SK-N-SH treated with all-trans-retinoic acid at 6 μM for 48 hours (cell line): ENCODE measurements at regions not wholly inside any gene's neighbourhood (a gene's known extent, or its start where the extent isn't known, plus 50 kb on each side); places are given as distances from the start of the nearest gene placed in this dataset.
A peak's percentile ranks its signal among the peaks of the same experiment; 100 is the strongest.

Source experiments
- ATAC-seq: fragments of 200-7000 bp; cut with Tn5 transposase; 3 replicates; pipeline ENCODE4 v1.9.1; 2020; ENCODE audit warnings: mild to moderate bottlenecking, moderate library complexity
- ARNTL ChIP-seq: fragments of 450-650 bp; formaldehyde crosslinking; IDR thresholded peaks from 2 replicates; pipeline ENCODE4 v1.5.0; 2020; ENCODE audit warnings: low read depth, mild to moderate bottlenecking, moderate library complexity, borderline replicate concordance
- BACH2 ChIP-seq: fragments of 250-450 bp; sonication (Bioruptor Pico); IDR thresholded peaks from 2 replicates; pipeline ENCODE4 v1.9.0; 2021; ENCODE audit warnings: mild to moderate bottlenecking, borderline replicate concordance
- CSDC2 ChIP-seq: fragments of 250-450 bp; sonication (Bioruptor Pico); IDR thresholded peaks from 2 replicates; pipeline ENCODE4 v1.5.0; 2020; ENCODE audit warnings: mild to moderate bottlenecking, moderate library complexity
- ESRRG ChIP-seq: fragments of 250-450 bp; sonication (Bioruptor Pico); IDR thresholded peaks from 2 replicates; pipeline ENCODE4 v1.6.1; 2021; ENCODE audit warnings: mild to moderate bottlenecking
- GLIS3 ChIP-seq: fragments of 250-450 bp; sonication (Bioruptor Pico); IDR thresholded peaks from 2 replicates; pipeline ENCODE4 v1.5.0; 2020; ENCODE audit warnings: mild to moderate bottlenecking, moderate library complexity
- ISL1 ChIP-seq: fragments of 250-450 bp; sonication (Bioruptor Pico); IDR thresholded peaks from 2 replicates; pipeline ENCODE4 v2.1.2; 2022; ENCODE audit warnings: mild to moderate bottlenecking, moderate library complexity
- OSR1 ChIP-seq: fragments of 250-450 bp; sonication (Bioruptor Pico); IDR thresholded peaks from 2 replicates; pipeline ENCODE4 v1.8.0; 2022; ENCODE audit warnings: moderate library complexity, mild to moderate bottlenecking, inconsistent platforms
- RARB ChIP-seq: fragments of 250-450 bp; sonication (Bioruptor Pico); IDR thresholded peaks from 2 replicates; pipeline ENCODE4 v1.8.0; 2021; ENCODE audit warnings: mild to moderate bottlenecking, moderate library complexity
- SNAI2 ChIP-seq: fragments of 250-450 bp; sonication (Bioruptor Pico); IDR thresholded peaks from 2 replicates; pipeline ENCODE4 v1.5.0; 2020; ENCODE audit warnings: mild to moderate bottlenecking, moderate library complexity
- TCF4 ChIP-seq: fragments of 250-450 bp; sonication (Bioruptor Pico); IDR thresholded peaks from 2 replicates; pipeline ENCODE4 v1.8.0; 2021; ENCODE audit warnings: mild to moderate bottlenecking, moderate library complexity, borderline replicate concordance
- TOX ChIP-seq: fragments of 250-450 bp; sonication (Bioruptor Pico); IDR thresholded peaks from 2 replicates; pipeline ENCODE4 v1.8.0; 2021; ENCODE audit warnings: mild to moderate bottlenecking, moderate library complexity, borderline replicate concordance
- ZC3H10 ChIP-seq: fragments of 250-450 bp; sonication (Bioruptor Pico); IDR thresholded peaks from 2 replicates; pipeline ENCODE4 v1.5.1; 2021; ENCODE audit warnings: mild to moderate bottlenecking, moderate library complexity
- ZFP3 ChIP-seq: fragments of 250-450 bp; sonication (Bioruptor Pico); IDR thresholded peaks from 2 replicates; pipeline ENCODE4 v1.5.0; 2020; ENCODE audit warnings: mild to moderate bottlenecking, moderate library complexity
- ZFP30 ChIP-seq: fragments of 450-650 bp; formaldehyde crosslinking; IDR thresholded peaks from 2 replicates; pipeline ENCODE4 v1.5.0; 2022; ENCODE audit warnings: mild to moderate bottlenecking, moderate library complexity
- ZNF565 ChIP-seq: fragments of 450-650 bp; formaldehyde crosslinking; conservative IDR thresholded peaks from 2 replicates; pipeline ENCODE4 v1.5.0; 2020; ENCODE audit warnings: low read depth, mild to moderate bottlenecking, moderate library complexity
- ZNF70 ChIP-seq: fragments of 450-650 bp; formaldehyde crosslinking; IDR thresholded peaks from 2 replicates; pipeline ENCODE4 v1.5.0; 2020; ENCODE audit warnings: mild to moderate bottlenecking, moderate library complexity
- ZNF8 ChIP-seq: fragments of 450-650 bp; formaldehyde crosslinking; IDR thresholded peaks from 2 replicates; pipeline ENCODE4 v1.5.0; 2020; ENCODE audit warnings: mild to moderate bottlenecking, moderate library complexity
- TF ChIP-seq, protein P1 (sequence below): fragments of 250-450 bp; sonication (Bioruptor Pico); IDR thresholded peaks from 2 replicates; pipeline ENCODE4 v1.8.0; 2021; ENCODE audit warnings: low read depth, mild to moderate bottlenecking, moderate library complexity, borderline replicate concordance
- TF ChIP-seq, protein P2 (sequence below): fragments of 250-450 bp; sonication (Bioruptor Pico); IDR thresholded peaks from 2 replicates; pipeline ENCODE4 v1.8.0; 2020; ENCODE audit warnings: mild to moderate bottlenecking, moderate library complexity, borderline replicate concordance
- TF ChIP-seq, protein P3 (sequence below): fragments of 250-450 bp; sonication (Bioruptor Pico); IDR thresholded peaks from 2 replicates; pipeline ENCODE4 v1.5.1; 2020; ENCODE audit warnings: low read depth, mild to moderate bottlenecking, moderate library complexity

DNA sequence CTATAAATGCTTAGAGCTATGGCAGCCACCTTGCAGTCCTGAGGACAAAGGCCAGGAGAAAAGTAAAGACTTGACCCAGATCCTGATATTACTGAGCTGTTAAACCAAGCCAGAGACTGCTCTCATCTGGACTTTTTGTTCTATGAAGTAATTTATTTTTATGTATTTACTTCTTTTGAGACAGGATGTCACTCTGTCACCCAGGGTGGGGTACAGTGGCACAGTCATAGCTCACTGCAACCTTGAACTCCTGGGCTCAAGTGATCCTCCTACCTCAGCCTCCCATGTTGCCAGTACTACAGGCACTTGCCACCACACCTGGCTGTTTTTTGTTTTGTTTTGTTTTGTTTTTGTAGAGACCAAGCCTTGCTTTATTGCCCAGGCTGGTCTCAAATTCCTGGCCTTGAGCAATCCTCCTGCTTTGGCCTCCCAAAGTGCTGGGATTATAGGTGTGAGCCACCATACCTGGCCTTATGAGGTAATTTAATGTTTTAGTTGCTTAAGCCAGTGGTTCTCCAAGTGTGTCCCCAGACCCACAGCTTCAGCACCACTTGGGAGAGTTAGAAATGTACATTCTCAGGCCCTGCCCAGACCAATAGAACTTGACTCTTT, 112.1 kb downstream of the COPRS start:
- TF ChIP-seq, protein P1, sequence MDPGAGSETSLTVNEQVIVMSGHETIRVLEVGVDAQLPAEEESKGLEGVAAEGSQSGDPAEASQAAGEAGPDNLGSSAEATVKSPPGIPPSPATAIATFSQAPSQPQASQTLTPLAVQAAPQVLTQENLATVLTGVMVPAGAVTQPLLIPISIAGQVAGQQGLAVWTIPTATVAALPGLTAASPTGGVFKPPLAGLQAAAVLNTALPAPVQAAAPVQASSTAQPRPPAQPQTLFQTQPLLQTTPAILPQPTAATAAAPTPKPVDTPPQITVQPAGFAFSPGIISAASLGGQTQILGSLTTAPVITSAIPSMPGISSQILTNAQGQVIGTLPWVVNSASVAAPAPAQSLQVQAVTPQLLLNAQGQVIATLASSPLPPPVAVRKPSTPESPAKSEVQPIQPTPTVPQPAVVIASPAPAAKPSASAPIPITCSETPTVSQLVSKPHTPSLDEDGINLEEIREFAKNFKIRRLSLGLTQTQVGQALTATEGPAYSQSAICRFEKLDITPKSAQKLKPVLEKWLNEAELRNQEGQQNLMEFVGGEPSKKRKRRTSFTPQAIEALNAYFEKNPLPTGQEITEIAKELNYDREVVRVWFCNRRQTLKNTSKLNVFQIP (CRISPR knock-in tag), result no peak
- no peak for TF ChIP-seq TCF4
- TF ChIP-seq ZFP30 (CRISPR knock-in tag), result no peak
- TF ChIP-seq SNAI2 (CRISPR knock-in tag), result no peak
- TF ChIP-seq ZNF8 (CRISPR knock-in tag), result no peak
- TF ChIP-seq TOX (CRISPR knock-in tag), result no peak
- TF ChIP-seq ZFP3 (CRISPR knock-in tag), result no peak
- TF ChIP-seq ZC3H10 (CRISPR knock-in tag), result no peak
- TF ChIP-seq ZNF70 (CRISPR knock-in tag), result no peak
- TF ChIP-seq, protein P2, sequence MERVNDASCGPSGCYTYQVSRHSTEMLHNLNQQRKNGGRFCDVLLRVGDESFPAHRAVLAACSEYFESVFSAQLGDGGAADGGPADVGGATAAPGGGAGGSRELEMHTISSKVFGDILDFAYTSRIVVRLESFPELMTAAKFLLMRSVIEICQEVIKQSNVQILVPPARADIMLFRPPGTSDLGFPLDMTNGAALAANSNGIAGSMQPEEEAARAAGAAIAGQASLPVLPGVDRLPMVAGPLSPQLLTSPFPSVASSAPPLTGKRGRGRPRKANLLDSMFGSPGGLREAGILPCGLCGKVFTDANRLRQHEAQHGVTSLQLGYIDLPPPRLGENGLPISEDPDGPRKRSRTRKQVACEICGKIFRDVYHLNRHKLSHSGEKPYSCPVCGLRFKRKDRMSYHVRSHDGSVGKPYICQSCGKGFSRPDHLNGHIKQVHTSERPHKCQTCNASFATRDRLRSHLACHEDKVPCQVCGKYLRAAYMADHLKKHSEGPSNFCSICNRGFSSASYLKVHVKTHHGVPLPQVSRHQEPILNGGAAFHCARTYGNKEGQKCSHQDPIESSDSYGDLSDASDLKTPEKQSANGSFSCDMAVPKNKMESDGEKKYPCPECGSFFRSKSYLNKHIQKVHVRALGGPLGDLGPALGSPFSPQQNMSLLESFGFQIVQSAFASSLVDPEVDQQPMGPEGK (CRISPR knock-in tag), result no peak
- no peak for TF ChIP-seq GLIS3
- TF ChIP-seq, protein P3, sequence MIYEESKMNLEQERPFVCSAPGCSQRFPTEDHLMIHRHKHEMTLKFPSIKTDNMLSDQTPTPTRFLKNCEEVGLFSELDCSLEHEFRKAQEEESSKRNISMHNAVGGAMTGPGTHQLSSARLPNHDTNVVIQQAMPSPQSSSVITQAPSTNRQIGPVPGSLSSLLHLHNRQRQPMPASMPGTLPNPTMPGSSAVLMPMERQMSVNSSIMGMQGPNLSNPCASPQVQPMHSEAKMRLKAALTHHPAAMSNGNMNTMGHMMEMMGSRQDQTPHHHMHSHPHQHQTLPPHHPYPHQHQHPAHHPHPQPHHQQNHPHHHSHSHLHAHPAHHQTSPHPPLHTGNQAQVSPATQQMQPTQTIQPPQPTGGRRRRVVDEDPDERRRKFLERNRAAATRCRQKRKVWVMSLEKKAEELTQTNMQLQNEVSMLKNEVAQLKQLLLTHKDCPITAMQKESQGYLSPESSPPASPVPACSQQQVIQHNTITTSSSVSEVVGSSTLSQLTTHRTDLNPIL, result no peak
- ATAC-seq, result no peak

DNA sequence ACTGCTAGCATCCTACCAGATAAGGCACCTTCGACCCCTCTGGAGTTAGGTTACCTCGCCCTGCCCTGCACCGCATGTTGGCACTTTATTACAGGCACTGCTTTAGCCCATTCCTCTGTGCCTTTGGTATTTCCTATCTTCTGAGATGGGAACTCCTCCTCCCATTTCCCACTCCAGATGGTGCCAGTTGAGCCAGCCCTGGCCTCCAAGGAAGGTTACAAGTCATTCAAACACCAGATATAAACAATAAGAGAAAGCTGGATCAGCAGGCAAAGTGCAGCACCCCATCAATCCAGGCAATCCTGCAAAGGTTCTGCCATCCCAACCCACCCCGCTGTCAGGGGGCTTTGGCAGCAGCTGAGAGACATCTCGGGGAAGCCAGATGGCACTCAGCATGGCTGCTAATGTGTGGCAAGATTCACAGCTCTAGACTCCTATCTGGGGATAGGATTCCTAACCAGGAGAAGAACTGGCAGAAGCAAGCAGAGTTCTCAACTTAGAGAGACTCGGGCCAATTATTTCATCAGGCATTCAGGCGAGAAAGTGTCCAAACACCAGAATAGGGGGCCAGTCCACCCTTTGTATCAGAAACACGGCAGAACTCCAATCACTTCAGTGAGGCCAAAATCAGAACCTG, 113.0 kb downstream of the COPRS start:
- TF ChIP-seq ZC3H10 (CRISPR knock-in tag) (no peak), ISL1 (CRISPR knock-in tag) (no peak), CSDC2 (CRISPR knock-in tag) (no peak), ZNF8 (CRISPR knock-in tag) (no peak), ESRRG (CRISPR knock-in tag) (no peak), ARNTL (CRISPR knock-in tag) (no peak), GLIS3 (no peak), TOX (CRISPR knock-in tag) (no peak), ZNF70 (CRISPR knock-in tag) (no peak), SNAI2 (CRISPR knock-in tag) (no peak), ZNF565 (no peak), ZFP3 (CRISPR knock-in tag) (no peak), BACH2 (CRISPR knock-in tag) (no peak), OSR1 (CRISPR knock-in tag) (no peak)
- TF ChIP-seq, protein P3, result no peak
- ATAC-seq, result no peak

DNA sequence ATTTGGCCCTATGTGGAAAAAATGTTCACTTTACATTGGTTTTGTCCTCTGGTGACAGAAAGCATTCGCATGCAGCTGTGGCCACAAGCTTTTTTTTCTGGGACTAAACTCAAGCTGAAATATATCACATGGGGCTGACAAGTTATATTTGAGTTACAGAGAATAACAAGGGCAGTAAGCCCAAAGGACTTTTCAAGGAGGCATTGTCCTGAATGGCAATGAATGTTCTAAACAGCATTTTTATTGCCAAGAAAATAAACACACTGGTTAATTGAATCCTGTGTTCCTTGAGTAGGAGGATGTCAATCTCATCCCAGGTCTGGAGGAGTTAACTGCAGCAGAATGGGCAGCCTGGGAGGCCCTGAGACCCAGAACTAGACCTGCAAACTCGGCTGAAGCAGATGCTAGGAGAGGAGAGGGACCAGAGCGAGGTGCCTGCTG, 114.5 kb downstream of the COPRS start:
- TF ChIP-seq, protein P1 (CRISPR knock-in tag), result no peak
- no peak for TF ChIP-seq RARB
- no peak for TF ChIP-seq TCF4
- no peak for TF ChIP-seq ZNF8 (CRISPR knock-in tag)
- TF ChIP-seq GLIS3, result no peak
- peak; percentile 41 for ATAC-seq

DNA sequence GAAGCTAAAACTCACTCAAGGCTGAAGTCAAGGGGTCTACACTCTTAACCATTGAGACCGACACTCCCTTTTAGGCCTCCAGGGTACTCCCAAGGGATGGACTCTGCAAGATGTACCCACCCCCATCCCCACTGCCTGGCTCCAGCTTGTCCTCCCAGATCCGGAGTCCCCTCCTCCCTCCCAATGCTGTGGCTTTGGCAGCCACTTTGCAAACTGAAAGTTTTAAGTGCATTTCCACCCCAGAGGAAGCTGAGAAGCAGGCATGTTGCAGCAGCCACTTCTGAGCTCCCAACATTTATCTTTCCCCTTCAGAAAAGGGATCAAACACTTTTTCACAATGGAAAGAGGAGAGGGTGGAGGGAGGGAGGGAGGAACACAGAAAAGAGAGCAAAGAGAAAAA, 115.2 kb downstream of the COPRS start:
- TF ChIP-seq CSDC2 (CRISPR knock-in tag), result no peak
- TF ChIP-seq ZFP30 (CRISPR knock-in tag), result no peak
- TF ChIP-seq ARNTL (CRISPR knock-in tag), result no peak
- TF ChIP-seq ZNF70 (CRISPR knock-in tag), result no peak
- TF ChIP-seq GLIS3, result no peak
- TF ChIP-seq, protein P1 (CRISPR knock-in tag), result no peak
- TF ChIP-seq OSR1 (CRISPR knock-in tag), result no peak
- TF ChIP-seq, all 23 proteins: peak for 0
- ATAC-seq, result peak; percentile 11
